ENCODE measurements at regions not wholly inside any gene's neighbourhood (a gene's known extent, or its start where the extent isn't known, plus 50 kb on each side); places are given as distances from the start of the nearest gene placed in this dataset.
A peak's percentile ranks its signal among the peaks of the same experiment; 100 is the strongest.
"Not testable (repeated sequence)": the region's sequence is repeated elsewhere in the genome, so short reads cannot be mapped to it uniquely, and the experiment has no call there.

- no peak for DNase-seq
These were observed 159.8 kb upstream of the DLX2 start for GRCh38 chr2:172262486-172262885.

- DNase-seq = not testable (repeated sequence)
These were observed 162.1 kb upstream of the DLX2 start for GRCh38 chr2:172264820-172265219.

GRCh38 chr2:172269507-172270244 lies 157.7 kb upstream of the ITGA6 start:
- not testable (repeated sequence) for DNase-seq

GRCh38 chr2:172270278-172271079 lies 156.9 kb upstream of the ITGA6 start:
- peak in 1 of 2 donors; percentile 29 for DNase-seq

- no peak for DNase-seq
These were observed 153.3 kb upstream of the ITGA6 start for GRCh38 chr2:172273910-172274571.

GRCh38 chr2:172275239-172275638 lies 152.1 kb upstream of the ITGA6 start:
- DNase-seq = no peak

- DNase-seq = peak in 1 of 2 donors; percentile 38
These were observed 150.4 kb upstream of the ITGA6 start for GRCh38 chr2:172276961-172277360.

GRCh38 chr2:172278667-172279066 lies 148.7 kb upstream of the ITGA6 start:
- peak; percentile 43 to 79 for DNase-seq

GRCh38 chr2:172279214-172279613 lies 148.2 kb upstream of the ITGA6 start:
- DNase-seq = no peak

GRCh38 chr2:172279813-172280212 lies 147.6 kb upstream of the ITGA6 start:
- peak; percentile 52 to 55 for DNase-seq

- DNase-seq = peak; percentile 90 to 98
These were observed 146.6 kb upstream of the ITGA6 start for GRCh38 chr2:172280571-172281361.

- peak in 1 of 2 donors; percentile 49 for DNase-seq
These were observed 145.5 kb upstream of the ITGA6 start for GRCh38 chr2:172281648-172282570.

- peak; percentile 88 to 96 for DNase-seq
These were observed 144.4 kb upstream of the ITGA6 start for GRCh38 chr2:172282944-172283343.

GRCh38 chr2:172283476-172283875 lies 143.9 kb upstream of the ITGA6 start:
- peak in 1 of 2 donors; percentile 41 for DNase-seq

- DNase-seq = no peak
These were observed 143.2 kb upstream of the ITGA6 start for GRCh38 chr2:172284209-172284608.

GRCh38 chr2:172285010-172285621 lies 142.3 kb upstream of the ITGA6 start:
- peak; percentile 61 to 80 for DNase-seq

GRCh38 chr2:172285760-172286159 lies 141.6 kb upstream of the ITGA6 start:
- DNase-seq = no peak

GRCh38 chr2:172287190-172287589 lies 140.2 kb upstream of the ITGA6 start:
- DNase-seq = no peak

GRCh38 chr2:172287605-172288315 lies 139.6 kb upstream of the ITGA6 start:
- DNase-seq = no peak

- DNase-seq = no peak
These were observed 138.8 kb upstream of the ITGA6 start for GRCh38 chr2:172288603-172289002.

All from inflammatory macrophage treated with lipopolysaccharide for 1 hour (primary cell).